HG03039 (cell line): ENCODE measurements at regions not wholly inside any gene's neighbourhood (a gene's known extent, or its start where the extent isn't known, plus 50 kb on each side); places are given as distances from the start of the nearest gene placed in this dataset.

Source experiments
- ATAC-seq: cut with Tn5 transposase; IDR thresholded peaks from one replicate; pipeline ENCODE4 v1.9.1; 2021; ENCODE audit warnings: mild to moderate bottlenecking, moderate library complexity; ENCODE audit not compliant: unreplicated experiment

DNA sequence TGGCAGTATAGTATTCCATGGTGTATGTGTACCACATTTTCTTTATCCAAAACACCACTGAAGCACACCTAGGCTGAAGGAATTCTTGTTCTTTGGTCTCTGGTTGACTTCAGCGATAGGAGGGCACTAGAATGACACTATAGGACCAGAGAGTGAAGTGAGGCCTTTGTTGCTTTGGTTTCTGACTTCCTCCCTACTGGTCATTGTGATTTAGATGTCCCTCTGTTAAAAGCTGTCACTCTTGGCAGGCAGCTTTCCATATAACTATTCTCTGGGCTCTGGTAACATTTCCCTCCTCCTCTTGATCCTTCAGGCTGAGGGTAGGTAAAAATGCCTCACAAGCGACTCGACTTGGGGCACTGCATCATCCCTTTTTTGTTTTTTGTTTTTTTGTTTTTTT, 236.3 kb downstream of the MAFB start:
- ATAC-seq: no peak

DNA sequence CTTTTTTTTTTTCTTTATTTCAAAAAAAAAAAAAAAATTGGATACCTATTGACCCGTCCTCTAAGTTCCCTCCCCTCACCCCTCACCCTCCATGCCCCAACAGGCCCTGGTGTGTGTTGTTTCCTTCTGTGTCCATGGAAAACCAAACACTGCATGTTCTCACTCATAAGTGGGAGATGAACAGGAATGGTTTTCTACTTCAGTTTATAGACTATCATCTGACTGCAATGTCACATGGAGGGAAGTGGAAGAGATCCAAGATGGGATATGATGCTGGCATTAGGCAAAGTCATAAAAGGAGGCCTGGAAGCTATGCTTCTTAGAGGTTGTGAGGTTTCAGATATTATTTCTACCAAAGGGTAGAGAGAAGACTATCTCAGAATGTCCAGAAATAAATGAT, 237.5 kb downstream of the MAFB start:
- ATAC-seq: no peak

DNA sequence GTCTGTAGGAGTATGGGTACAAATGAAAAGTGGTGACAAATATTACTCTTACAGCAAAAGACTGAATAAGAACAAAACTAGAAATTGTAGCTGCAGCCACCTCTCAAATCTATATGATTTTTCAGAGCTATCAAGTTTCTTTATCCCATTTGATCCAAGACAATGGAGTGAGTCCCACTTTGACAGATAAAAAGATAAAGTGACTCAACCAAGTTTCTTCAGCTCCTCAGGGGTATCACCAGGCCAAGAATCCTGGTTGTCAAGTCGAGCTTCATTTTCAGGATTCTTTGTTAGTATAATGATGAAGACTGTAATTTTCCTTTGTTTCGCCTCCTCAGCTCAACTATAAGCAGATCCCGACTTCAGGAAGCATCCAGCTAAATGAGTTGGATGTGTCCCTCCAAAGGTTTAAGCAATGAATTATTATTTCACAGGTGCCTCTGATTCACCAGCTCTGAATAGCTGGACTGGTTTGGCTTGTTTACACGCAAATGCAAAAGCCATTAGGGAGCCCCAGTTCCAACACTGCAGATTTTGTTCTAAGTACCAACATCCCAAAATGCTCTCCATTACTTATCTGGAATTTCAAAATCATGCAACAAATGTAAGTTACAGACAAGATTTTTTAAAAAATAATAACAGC, 238.9 kb downstream of the MAFB start:
- no peak for ATAC-seq

DNA sequence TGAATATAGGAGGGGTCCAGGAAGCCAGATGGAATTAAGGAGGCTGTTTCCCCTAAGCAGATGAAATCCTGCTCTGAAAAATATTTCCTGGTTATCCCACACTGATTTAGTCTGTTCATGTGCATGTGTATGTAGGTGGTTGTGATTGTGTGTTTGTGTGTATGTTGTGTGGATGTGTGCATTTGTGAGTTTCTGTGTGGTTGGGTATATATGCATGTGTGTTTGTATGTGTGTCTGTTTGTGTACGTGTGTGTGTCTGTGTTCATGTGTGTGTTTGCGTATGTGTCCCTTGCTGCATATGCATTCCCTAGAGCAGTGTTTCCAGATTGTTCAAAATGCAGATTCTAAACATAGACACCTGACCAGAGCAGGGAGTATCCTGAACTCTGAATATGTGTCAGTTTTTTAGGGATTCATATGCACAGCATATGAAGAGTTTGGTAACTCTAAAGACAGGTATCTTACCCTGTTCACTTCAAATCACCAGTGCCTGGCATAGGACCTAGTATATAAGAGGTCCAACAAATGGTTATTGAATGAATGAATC, 239.8 kb downstream of the MAFB start:
- ATAC-seq: no peak

DNA sequence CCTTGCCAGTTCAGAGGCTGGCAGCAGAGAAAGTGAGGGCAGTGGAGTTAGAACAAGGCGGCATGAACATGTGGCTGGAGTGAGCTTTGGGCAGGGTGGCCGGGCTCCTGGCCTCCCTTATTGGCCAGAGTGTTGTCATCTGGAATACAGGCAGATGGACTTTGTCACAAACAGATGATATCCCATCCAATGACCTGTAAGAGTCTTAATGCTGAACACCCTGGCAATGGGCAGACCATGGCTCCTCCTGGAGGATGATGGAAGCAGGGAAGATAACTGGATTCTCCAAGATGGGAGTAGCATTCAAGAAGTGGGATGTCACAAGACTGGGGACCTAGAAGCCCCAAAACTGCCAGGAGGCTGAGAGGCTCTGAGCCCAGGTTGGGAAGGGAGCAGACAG, 242.1 kb downstream of the MAFB start:
- no peak for ATAC-seq

DNA sequence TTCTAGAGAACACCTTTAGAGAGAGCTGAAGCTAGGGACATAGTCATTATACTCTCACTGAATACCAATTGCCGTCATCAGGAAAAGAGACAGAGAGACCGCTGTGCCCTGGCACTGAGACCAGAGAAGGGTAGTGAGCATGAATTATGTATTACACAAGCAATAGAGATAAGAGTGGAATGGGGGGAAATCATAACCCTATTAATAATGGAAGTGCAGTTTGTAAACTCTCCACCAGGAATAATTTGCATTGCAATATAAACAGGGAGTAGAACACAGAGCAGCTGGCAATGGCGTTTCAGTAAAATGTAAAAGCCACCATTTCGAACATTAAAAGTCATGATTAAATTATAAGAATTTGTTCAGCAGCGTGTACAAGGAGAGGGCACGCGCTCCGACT, 244.5 kb downstream of the MAFB start:
- no peak for ATAC-seq

DNA sequence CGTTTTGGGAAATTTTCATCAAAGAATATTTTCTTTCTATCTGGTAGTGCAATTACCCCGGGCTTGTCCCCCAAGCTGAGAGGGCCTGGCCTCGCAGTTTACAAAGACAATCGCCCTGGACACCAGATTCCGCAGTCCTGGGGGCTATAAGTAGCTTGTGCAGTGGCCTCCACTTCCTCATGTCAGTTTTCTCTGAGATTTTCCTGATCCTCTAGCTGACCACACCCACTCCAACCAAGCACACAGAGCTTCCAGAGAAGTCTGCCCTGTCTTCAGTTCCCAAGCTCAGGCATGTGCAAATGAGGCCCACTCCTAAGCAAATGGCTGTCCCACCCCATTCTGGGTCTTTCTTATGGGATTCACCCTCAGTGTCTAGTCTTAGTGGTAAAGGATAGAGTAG, 245.3 kb downstream of the MAFB start:
- no peak for ATAC-seq

DNA sequence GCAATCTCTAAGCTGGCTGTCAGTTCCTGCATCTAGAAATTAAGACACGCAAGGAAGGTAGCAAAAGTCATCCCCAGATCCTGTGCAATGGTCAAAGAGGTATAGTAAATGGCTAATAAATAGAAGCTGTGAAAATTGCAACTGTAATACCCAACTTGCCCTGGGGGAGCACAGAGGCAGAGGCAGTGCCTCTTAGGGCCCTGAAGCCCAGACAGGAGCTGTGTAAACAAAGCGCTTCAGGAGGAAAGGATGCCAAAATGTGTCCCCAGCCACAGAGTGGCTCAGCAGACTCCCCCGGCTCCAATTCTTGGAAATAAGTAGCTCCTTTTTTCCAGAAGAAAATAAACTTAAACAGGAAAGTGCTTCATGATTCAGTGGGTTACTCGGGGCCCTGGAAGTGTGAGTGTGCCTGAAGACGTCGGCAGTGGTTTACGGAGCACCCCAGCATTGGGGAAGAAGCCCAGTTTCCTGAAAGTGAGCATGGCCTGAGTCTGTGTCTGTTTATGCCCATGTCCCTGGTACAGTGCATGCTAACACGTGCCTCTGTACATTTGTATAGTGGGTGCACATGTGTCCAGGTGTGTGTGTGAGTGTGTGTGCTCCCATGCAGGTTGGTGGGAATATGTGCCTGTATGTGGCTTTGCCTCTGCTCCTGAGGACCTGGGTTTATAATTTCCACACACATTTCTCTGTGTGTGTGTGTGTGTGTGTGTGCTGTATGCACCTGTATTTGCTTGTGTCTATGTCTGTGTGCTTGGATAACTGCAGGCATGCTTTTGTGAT, 246.7 kb downstream of the MAFB start:
- no peak for ATAC-seq

DNA sequence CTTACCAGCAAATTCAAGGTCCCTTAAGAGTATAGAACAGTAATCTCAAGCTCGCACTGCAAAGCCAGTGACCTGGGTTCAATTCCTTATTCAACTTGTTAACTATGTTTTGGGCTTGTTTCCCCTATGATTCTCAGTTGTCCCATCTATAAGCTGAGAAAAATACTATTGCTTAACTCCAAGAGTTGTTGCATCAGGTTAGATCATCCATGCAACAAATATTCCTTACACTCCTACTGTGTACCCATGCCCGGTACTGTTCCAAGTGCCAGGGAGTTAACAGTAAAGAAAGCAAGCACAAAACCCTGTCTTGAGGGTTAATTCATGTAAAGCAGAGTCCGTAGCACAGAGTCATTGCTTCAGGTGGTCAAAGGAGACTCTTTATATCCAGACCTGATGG, 247.3 kb downstream of the MAFB start:
- no peak for ATAC-seq

DNA sequence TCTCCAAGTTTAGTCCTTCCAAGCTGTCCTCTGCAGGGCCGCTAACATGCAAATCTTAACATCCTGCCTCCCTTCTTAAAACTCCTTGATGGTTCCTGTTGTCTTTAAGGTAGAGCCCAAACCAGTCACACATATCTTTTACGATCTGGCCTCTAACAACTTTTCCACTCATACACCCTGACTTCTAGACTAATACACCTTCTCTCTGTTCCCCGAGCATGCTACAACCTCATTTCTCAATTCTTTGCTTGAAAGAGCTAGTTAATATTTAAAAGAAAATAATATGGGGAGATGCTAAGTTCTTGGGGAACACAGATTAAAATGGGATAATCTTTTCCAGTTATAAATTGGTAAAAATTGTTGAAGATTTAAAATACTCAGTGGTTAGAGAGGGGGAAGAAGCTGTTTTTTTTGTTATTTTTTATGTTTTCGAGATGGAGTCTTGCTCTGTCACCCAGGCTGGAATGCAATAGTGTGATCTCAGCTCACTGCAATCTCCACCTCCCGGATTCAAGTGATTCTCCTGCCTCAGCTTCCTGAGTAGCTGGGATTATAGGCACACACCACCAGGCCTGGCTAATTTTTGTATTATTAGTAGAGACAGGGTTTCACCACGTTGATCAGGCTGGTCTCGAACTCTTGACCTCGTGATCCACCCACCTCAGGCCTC, 250.7 kb downstream of the MAFB start:
- no peak for ATAC-seq

DNA sequence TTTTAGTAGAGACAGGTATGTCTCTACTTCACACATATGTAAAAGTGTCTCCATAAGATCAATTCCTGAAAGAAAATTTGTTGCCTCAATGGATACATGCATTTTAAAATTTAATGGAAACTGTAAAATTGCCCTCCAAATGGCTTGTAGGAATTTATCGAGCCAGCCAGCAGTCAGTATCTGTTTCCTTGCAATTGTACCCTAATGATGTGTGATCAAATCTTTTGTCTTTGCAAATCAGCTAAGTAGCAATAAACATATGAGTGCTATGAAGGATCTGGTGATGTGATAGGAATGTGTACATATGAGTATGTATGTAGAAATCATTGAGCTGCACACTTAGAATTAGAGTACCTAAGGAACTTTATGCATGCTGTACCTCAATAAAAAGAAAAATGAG, 253.0 kb downstream of the MAFB start:
- no peak for ATAC-seq

DNA sequence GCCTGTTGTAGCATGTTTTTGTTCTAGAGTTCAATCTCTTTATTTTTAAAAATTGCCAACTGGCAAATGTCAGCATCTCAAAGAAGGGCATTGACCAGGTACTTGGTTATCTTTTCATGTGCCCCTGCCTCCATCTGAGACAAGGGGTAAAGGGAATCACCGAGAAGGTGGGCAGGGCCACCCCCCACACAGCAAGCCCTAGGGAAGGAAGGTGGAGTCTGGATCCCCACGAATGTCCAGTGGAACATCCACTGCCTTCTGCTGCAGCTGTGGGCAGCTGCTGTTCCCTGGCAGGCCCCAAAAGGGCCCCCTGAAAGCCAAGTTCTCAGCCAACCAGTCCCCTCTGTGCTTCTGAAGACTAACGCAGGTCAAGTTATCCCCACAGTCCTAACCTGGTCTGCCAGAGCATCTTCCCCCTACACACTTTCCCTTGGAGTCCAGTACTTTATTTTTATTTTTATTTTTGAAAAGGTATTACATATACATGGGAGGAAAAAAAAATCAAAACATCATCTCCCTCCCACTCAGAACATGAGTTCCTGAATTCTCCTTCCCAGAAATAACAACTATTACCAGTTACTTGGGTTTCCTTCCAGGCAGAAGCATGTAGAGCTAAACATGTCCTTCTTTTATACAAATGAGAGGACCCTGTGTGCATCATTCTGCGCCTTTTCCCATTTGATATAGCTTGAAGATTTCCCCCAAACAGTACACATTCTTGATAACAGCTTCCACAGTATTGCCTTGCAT, 253.7 kb downstream of the MAFB start:
- no peak for ATAC-seq

DNA sequence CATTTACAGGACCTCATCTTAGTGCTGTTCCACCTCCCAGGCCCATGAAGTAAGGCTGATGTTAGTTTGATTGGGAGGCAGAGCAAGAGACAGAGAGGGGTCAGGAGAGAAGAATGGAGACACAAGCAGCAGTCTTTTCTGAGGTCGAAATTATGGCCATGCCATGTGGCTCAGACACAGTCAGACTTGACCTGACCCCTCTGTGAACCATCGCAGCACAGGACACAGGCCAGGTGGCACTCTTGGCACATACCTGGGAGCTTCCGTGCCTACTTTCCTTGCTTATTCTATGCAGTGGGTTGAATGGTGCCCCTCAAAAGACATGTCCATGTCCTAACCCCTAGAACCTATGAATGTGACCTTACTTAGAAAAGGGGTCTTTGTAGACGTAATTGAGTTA, 254.9 kb downstream of the MAFB start:
- no peak for ATAC-seq

DNA sequence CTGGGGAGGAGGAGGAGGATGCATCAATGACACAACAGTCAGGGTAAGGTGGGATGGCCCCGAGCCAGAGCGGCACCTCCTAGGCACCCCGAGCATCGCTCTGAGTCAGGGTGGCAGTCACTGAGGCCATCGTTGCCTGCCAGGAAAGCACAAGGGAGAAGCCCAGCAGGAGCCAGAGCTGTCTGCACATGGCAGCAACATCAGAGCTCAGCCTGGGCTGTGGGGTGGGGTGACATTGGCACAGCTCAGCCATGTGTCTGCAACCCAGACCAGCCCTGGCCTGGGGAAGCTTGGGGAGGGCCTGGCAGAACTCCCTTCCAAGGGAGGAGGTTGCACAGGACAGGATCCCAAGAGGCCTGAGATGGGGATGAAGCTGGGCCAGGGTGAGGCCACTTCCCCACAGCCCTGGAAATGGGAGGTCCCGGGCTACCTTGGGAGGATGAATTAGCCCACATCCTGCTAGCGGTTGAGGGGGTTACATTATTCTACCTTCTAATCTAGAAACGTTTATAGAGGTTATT, 255.6 kb downstream of the MAFB start:
- no peak for ATAC-seq

DNA sequence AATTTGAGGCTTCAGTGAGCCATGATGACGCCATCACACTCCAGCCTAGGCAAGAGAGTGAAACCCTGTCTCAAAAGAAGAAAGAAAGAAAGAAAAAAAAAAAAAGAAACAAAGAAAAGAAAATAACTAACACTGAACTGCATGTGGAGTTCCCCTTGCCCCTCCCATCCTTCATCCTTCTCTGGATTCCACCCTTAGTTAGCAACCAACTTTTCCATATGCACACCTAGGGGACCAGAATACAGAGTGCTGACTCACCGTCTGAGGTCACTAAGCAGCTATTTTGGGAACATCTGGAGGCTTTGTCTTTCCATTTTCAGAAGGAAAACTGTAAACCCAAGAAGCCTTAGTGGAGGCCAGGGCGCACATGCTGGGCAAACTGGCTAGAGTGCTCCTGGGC, 257.4 kb downstream of the MAFB start:
- no peak for ATAC-seq

DNA sequence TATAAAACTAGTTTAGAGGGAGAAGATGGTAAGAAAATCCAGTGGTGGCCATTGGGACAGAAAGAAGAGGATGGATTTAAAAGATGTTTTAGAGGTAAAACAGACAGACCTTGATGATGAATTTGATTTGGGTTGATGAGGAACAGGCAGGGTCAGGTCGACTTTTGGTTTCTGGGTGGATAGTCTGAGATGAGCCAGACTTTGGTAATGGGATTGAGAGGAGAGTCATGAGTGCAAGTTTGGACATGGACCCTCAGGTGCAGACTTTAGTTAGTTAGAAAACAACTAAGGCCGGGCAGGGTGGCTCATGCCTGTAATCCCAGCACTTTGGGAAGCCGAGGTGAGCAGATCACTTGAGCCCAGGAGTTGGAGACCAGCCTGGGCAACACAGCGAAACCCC, 257.9 kb downstream of the MAFB start:
- no peak for ATAC-seq

DNA sequence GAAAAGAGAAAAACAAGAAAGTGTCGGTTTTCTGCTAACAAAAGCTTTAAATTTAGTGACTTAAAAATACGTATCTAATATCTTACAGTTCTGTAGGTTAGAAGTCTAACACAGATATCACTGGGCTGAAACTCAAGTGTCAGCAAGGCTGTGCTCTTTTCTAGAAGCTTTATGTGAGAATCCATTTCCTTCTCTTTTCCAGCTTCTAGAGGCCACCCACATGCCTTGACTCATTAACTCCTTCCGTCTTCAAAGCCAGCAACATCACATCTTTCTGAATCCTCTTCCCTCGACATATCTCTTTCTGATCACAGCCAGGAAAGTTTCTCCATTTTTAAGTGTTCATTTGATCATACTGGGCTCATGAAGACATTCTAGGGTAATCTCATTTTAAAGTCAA, 262.0 kb downstream of the MAFB start:
- ATAC-seq: no peak

DNA sequence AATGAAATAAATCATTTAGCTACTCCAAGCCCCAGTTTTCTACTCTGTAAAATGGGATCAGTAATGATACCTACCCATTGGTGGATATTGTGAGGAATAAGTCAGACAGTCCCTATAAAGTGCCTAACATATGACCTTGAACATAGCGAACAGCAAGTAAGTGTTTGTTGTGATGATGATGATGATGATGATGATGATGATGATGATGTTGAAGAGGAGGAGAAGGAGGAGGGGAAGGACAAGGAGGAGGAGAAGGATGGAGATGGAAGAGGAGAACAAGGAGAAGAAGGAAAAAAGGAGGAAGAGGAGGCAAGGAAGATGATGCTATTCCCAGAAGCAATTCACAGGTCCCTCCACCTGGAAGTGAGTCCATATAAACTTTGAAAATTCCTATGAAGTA, 264.3 kb downstream of the MAFB start:
- no peak for ATAC-seq

DNA sequence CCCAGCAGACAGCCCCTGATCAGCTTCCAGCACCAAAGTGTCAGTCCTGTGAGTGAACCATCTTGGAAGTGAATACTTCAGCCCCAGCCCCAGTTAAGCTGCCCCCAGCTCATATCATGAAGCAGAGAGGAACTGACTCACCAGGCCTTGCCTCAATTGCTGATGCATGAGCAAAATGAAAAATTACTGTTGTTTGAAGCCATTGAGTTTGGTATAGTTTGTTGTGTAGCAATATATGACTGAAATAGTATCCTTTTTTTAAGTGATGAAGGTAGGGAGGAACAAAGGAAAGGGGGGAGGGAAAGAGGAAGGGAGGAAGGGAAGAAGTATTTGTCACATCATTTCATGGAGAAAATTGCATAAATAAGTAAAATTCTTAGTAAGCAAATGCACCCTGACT, 266.4 kb downstream of the MAFB start:
- ATAC-seq: no peak

DNA sequence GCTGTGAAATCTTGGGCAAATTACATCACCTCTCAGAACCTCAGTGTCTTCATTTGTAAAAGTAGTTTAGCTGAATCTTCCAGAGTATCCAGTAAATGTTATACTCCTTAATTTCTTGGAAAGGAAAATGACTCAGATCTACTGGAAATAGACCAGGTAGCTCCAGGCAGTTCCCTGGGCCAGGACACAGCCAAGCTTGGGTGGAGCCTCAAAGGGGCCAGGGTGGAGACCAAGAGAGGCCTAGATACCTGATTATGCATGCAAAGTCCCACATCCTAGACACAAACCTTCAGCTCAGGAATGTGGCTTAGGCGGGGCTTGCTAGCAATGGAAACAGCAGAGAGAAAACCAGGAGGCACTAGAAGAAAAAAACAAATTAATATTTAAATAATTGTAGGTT, 272.8 kb downstream of the MAFB start:
- no peak for ATAC-seq
